SK-N-SH (cell line): ENCODE measurements at regions not wholly inside any gene's neighbourhood (a gene's known extent, or its start where the extent isn't known, plus 50 kb on each side); places are given as distances from the start of the nearest gene placed in this dataset.

Experiments
- YY1 ChIP-seq: IDR thresholded peaks from 2 replicates; pipeline ENCODE4 v1.4.0; 2012; ENCODE audit warnings: low read depth, mild to moderate bottlenecking
- TF ChIP-seq, protein P1 (sequence below): IDR thresholded peaks from 2 replicates; pipeline ENCODE4; 2012

DNA sequence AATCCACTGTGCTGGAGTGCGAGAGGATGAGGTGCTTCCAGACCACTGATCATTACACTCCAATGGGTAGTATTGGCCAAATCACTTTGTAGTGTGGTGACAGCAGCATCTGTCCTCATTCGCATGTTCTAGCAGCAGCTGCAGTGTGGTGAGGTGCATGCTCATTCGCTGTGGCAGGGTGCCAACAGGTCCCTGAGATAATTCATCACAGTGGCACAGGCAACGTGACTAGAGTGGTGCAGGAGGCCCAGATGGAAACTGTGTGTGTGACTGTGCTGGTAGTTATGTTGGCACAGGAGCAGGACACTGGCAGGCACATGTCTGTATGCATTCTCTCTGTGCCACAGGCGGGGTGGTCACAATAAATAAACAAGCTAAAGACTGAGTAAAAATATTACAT lies 329.5 kb upstream of the SYT4 start:
- TF ChIP-seq, protein P1, sequence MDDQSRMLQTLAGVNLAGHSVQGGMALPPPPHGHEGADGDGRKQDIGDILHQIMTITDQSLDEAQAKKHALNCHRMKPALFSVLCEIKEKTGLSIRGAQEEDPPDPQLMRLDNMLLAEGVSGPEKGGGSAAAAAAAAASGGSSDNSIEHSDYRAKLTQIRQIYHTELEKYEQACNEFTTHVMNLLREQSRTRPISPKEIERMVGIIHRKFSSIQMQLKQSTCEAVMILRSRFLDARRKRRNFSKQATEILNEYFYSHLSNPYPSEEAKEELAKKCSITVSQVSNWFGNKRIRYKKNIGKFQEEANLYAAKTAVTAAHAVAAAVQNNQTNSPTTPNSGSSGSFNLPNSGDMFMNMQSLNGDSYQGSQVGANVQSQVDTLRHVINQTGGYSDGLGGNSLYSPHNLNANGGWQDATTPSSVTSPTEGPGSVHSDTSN = no peak
- no peak for TF ChIP-seq YY1
